Panc1 (cell line): ENCODE measurements at regions not wholly inside any gene's neighbourhood (a gene's known extent, or its start where the extent isn't known, plus 50 kb on each side); places are given as distances from the start of the nearest gene placed in this dataset.

Source experiments
- CTCF ChIP-seq: fragments of 450-650 bp; IDR thresholded peaks from 2 replicates; pipeline ENCODE4 v1.5.1; 2017; ENCODE audit warnings: mild to moderate bottlenecking
- POLR2AphosphoS5 ChIP-seq: IDR thresholded peaks from 2 replicates; pipeline ENCODE4 v1.6.1; 2012; ENCODE audit warnings: mild to moderate bottlenecking, low read depth, low read length, moderate library complexity
- SIN3A ChIP-seq: IDR thresholded peaks from 2 replicates; pipeline ENCODE4 v1.6.1; 2012; ENCODE audit warnings: low read depth, mild to moderate bottlenecking, low read length, moderate library complexity, borderline replicate concordance; ENCODE audit not compliant: insufficient read depth
- TCF7L2 ChIP-seq: IDR thresholded peaks from 2 replicates; pipeline ENCODE4 v1.6.1; 2011; ENCODE audit warnings: mild to moderate bottlenecking, low read depth, low read length, inconsistent platforms

GRCh38 chr4:134634301-134634700, 432.7 kb upstream of the PABPC4L start:
- no peak for TF ChIP-seq TCF7L2
- TF ChIP-seq CTCF = no peak
- no peak for TF ChIP-seq SIN3A
- TF ChIP-seq POLR2AphosphoS5 = no peak
